GM10248 (cell line): ENCODE measurements at regions not wholly inside any gene's neighbourhood (a gene's known extent, or its start where the extent isn't known, plus 50 kb on each side); places are given as distances from the start of the nearest gene placed in this dataset.

Experiments
- CTCF ChIA-PET: fragments of 300-600 bp; sonication (Branson Sonifier 250); formaldehyde crosslinking; extraction: SDS; loops from one replicate; lab custom pipeline; 2021; ENCODE audit warnings: antibody characterized with exemption; lab: Yijun Ruan, JAX
- POLR2A ChIA-PET: fragments of 350-650 bp; sonication (Branson Sonifier 250); formaldehyde crosslinking; extraction: SDS; loops from one replicate; lab custom pipeline; 2020; ENCODE audit warnings: antibody characterized with exemption; lab: Yijun Ruan, JAX
- DNase-seq: peaks from one replicate; pipeline ENCODE4 v3.0.0; 2012; ENCODE audit errors: extremely low spot score
- CTCF ChIP-seq: IDR thresholded peaks from 2 replicates; pipeline ENCODE4 v1.5.1; 2012; ENCODE audit warnings: mild to moderate bottlenecking, low read depth; ENCODE audit errors: extremely low read depth, missing control alignments, control extremely low read depth

GRCh38 chr1:147822292-147822691 is 61.9 kb upstream of the GJA5 start:
- DNase-seq: no peak
- POLR2A ChIA-PET: no interaction called here
- no peak for TF ChIP-seq CTCF
- CTCF ChIA-PET: interaction anchor here (0.9 to 2.7 kb wide), 4 partner anchors 10 to 70 kb away, joined by 3 to 9 read pairs (median 4); no protein-coding TSS in a partner anchor

GRCh38 chr1:147824001-147824400 is 63.6 kb upstream of the GJA5 start:
- TF ChIP-seq CTCF: no peak
- ChIA-PET POLR2A (no interaction called here), CTCF (interaction anchor here (1.2 to 2.7 kb wide), 3 partner anchors 11 to 40 kb away, joined by 3 to 9 read pairs (median 5); no protein-coding TSS in a partner anchor)
- DNase-seq: no peak

GRCh38 chr1:147824798-147825197 is 64.4 kb upstream of the GJA5 start:
- ChIA-PET CTCF (interaction anchor here (2.7 kb wide), 1 partner anchor 12 kb away, joined by 9 read pairs; no protein-coding TSS in a partner anchor), POLR2A (no interaction called here)
- DNase-seq: no peak
- no peak for TF ChIP-seq CTCF

GRCh38 chr1:147825586-147825985 is 65.2 kb upstream of the GJA5 start:
- no peak for TF ChIP-seq CTCF
- no peak for DNase-seq
- CTCF ChIA-PET: no interaction called here
- POLR2A ChIA-PET: no interaction called here

- no peak for TF ChIP-seq CTCF
- DNase-seq: no peak
- CTCF ChIA-PET: no interaction called here
- POLR2A ChIA-PET: no interaction called here
Measured at GRCh38 chr1:147826259-147826658, 65.9 kb upstream of the GJA5 start.

- DNase-seq: no peak
- TF ChIP-seq CTCF: no peak
- ChIA-PET POLR2A (no interaction called here), CTCF (interaction anchor here (1.2 to 1.9 kb wide), 5 partner anchors 9 to 59 kb away, joined by 3 to 4 read pairs (median 3); no protein-coding TSS in a partner anchor)
Measured at GRCh38 chr1:147833231-147833860, 69.2 kb upstream of the GJA8 start.

- ChIA-PET POLR2A (no interaction called here), CTCF (interaction anchor here (1.2 kb wide), 1 partner anchor 18 kb away, joined by 3 read pairs; no protein-coding TSS in a partner anchor)
- no peak for TF ChIP-seq CTCF
- DNase-seq: no peak
Measured at GRCh38 chr1:147834181-147834580, 68.4 kb upstream of the GJA8 start.
